Neuronal stem cell (in vitro differentiated cells): ENCODE measurements at regions not wholly inside any gene's neighbourhood (a gene's known extent, or its start where the extent isn't known, plus 50 kb on each side); places are given as distances from the start of the nearest gene placed in this dataset.

ENCODE experiments used
- DNase-seq: peaks from one replicate; pipeline ENCODE4 v3.0.0-alpha.2; 2013; ENCODE audit warnings: low spot score
- H2AFZ ChIP-seq: one replicate; pipeline ENCODE4 v1.6.1; 2013; ENCODE audit warnings: mild to moderate bottlenecking, low read length, inconsistent platforms
- H2AK5ac ChIP-seq: 2 replicates; pipeline ENCODE4 v1.6.1; 2013; ENCODE audit warnings: low read depth, mild to moderate bottlenecking, inconsistent platforms, low read length, moderate library complexity, mixed read lengths
- H2BK120ac ChIP-seq: 2 replicates; pipeline ENCODE4 v1.6.1; 2013; ENCODE audit warnings: low read depth, mild to moderate bottlenecking, inconsistent platforms, low read length, moderate library complexity, mixed read lengths
- H2BK12ac ChIP-seq: one replicate; pipeline ENCODE4 v1.6.1; 2013; ENCODE audit warnings: low read length, inconsistent platforms
- H2BK15ac ChIP-seq: 2 replicates; pipeline ENCODE4 v1.6.1; 2013; ENCODE audit warnings: mild to moderate bottlenecking, low read length, inconsistent platforms, mixed read lengths
- H2BK5ac ChIP-seq: one replicate; pipeline ENCODE4 v1.6.1; 2013; ENCODE audit warnings: inconsistent platforms, mild to moderate bottlenecking, low read length, moderate library complexity
- H3K14ac ChIP-seq: one replicate; pipeline ENCODE4 v1.6.1; 2013; ENCODE audit warnings: low read length, inconsistent platforms
- H3K18ac ChIP-seq: 2 replicates; pipeline ENCODE4 v1.6.1; 2013; ENCODE audit warnings: low read length, inconsistent platforms
- H3K23ac ChIP-seq: 2 replicates; pipeline ENCODE4 v1.6.1; 2013; ENCODE audit warnings: low read depth, mild to moderate bottlenecking, mixed read lengths, low read length, inconsistent platforms; ENCODE audit not compliant: poor library complexity
- H3K27ac ChIP-seq: replicated peaks from 3 replicates; pipeline ENCODE4 v1.5.1; 2013; ENCODE audit warnings: low read length, inconsistent platforms
- H3K27me3 ChIP-seq, 3 experiments: 2 replicates each; pipeline ENCODE4 v1.6.1; 2013; ENCODE audit warnings: low read length in 3 of 3, mild to moderate bottlenecking in 2 of 3, inconsistent platforms in 1 of 3, low read depth in 1 of 3, mixed read lengths in 1 of 3, moderate library complexity in 1 of 3; ENCODE audit not compliant: control insufficient read depth in 3 of 3, insufficient read depth in 3 of 3
- H3K36me3 ChIP-seq, 2 donors: replicated peaks in 1 of 2; 2 replicates each; pipeline ENCODE4 v1.6.1; 2013; ENCODE audit warnings: low read length in 2 of 2; ENCODE audit not compliant: control insufficient read depth in 2 of 2, insufficient read depth in 2 of 2
- H3K4ac ChIP-seq: 2 replicates; pipeline ENCODE4 v1.6.1; 2013; ENCODE audit warnings: inconsistent platforms, mild to moderate bottlenecking, low read length, moderate library complexity
- H3K4me1 ChIP-seq, 2 donors: 1 replicate in 1 of 2; 2 replicates in 1 of 2; pipeline ENCODE4 v1.6.1; 2013; ENCODE audit warnings: low read length in 2 of 2, low read depth in 1 of 2; ENCODE audit not compliant: control insufficient read depth in 2 of 2, insufficient read depth in 1 of 2
- H3K4me2 ChIP-seq: one replicate; pipeline ENCODE4 v1.6.1; 2013; ENCODE audit warnings: mild to moderate bottlenecking, low read length, inconsistent platforms; ENCODE audit not compliant: insufficient read depth, poor library complexity, severe bottlenecking
- H3K4me3 ChIP-seq, 2 donors: 2 replicates each; pipeline ENCODE4 v1.5.1; 2013; ENCODE audit warnings: low read length in 2 of 2, mild to moderate bottlenecking in 2 of 2, inconsistent platforms in 1 of 2, moderate library complexity in 1 of 2
- H3K79me1 ChIP-seq: one replicate; pipeline ENCODE4 v1.6.1; 2013; ENCODE audit warnings: low read depth, mild to moderate bottlenecking, inconsistent platforms, low read length, moderate library complexity
- H3K9ac ChIP-seq: one replicate; pipeline ENCODE4 v1.6.1; 2013; ENCODE audit warnings: mild to moderate bottlenecking, low read depth, low read length, inconsistent platforms; ENCODE audit not compliant: poor library complexity
- H3K9me3 ChIP-seq, 2 donors: replicated peaks in 1 of 2; 2 replicates each; pipeline versions ENCODE3 to v1.6.1; 2013; ENCODE audit warnings: low read length in 2 of 2, mild to moderate bottlenecking in 2 of 2, inconsistent platforms in 1 of 2, low read depth in 1 of 2, mixed read lengths in 1 of 2, moderate library complexity in 1 of 2; ENCODE audit not compliant: control insufficient read depth in 2 of 2, insufficient read depth in 1 of 2
- H4K8ac ChIP-seq: one replicate; pipeline ENCODE4 v1.6.1; 2013; ENCODE audit warnings: low read depth, mild to moderate bottlenecking, inconsistent platforms, low read length, moderate library complexity
- H4K91ac ChIP-seq: one replicate; pipeline ENCODE4 v1.6.1; 2013; ENCODE audit warnings: low read length, low read depth, mild to moderate bottlenecking, inconsistent platforms; ENCODE audit not compliant: poor library complexity
- WGBS, 2 donors: extraction: QIAGEN DNeasy Blood & Tissue Kit; methylation state at CpG; one replicate each; pipeline ENCODE4 v1.1.7; 2013; ENCODE audit warnings: missing lambda C conversion rate in 2 of 2, mixed read lengths in 1 of 2; ENCODE audit not compliant: insufficient read length in 2 of 2, insufficient replicate concordance in 1 of 2; ENCODE audit errors: extremely low coverage in 2 of 2; 5-methylcytosine and 5-hydroxymethylcytosine counted together

DNA sequence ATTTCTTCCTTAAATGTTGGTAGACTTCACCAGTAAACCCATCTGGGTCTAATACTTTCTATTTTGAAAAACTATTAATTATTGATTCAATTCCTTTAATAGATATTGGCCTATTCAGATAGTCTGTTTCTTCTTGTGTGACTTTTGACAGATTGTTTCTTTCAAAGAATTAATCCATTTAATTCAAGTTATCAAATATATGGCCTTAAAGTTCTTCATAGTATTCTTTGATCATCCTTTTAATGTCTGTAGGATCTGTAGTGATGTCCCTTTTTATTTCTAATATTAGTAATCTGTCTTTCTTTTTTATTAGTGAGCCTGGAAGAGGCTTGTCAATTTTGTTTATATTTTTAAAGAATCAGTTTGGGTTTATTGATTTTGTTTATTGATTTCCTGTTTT lies 190.0 kb downstream of the SLC38A4 start:
- no peak overlapping the region for H3K23ac ChIP-seq
- H2AK5ac ChIP-seq = no peak overlapping the region
- H3K27me3 ChIP-seq = no peaks in the 10 kb centered on the region
- H3K4me3 ChIP-seq = no peak overlapping the region
- no peak overlapping the region for H2AFZ ChIP-seq
- no peak overlapping the region for H2BK5ac ChIP-seq
- H3K9ac ChIP-seq = no peak overlapping the region
- H2BK15ac ChIP-seq = no peak overlapping the region
- no peaks in the 10 kb centered on the region for H3K4me1 ChIP-seq
- H3K9me3 ChIP-seq = peaks cover 1 to 3% of the 10 kb centered on the region in 2 donors
- H4K8ac ChIP-seq = no peak overlapping the region
- no peak for DNase-seq
- H3K18ac ChIP-seq = no peak overlapping the region
- H2BK120ac ChIP-seq = no peak overlapping the region
- H2BK12ac ChIP-seq = no peak overlapping the region
- no peaks in the 10 kb centered on the region for H3K36me3 ChIP-seq
- no peak overlapping the region for H3K27ac ChIP-seq
- no peak overlapping the region for H3K4ac ChIP-seq
- no peaks in the 10 kb centered on the region for H3K79me1 ChIP-seq
- no peak overlapping the region for H3K14ac ChIP-seq
- H3K4me2 ChIP-seq = no peak overlapping the region
- no peak overlapping the region for H4K91ac ChIP-seq

DNA sequence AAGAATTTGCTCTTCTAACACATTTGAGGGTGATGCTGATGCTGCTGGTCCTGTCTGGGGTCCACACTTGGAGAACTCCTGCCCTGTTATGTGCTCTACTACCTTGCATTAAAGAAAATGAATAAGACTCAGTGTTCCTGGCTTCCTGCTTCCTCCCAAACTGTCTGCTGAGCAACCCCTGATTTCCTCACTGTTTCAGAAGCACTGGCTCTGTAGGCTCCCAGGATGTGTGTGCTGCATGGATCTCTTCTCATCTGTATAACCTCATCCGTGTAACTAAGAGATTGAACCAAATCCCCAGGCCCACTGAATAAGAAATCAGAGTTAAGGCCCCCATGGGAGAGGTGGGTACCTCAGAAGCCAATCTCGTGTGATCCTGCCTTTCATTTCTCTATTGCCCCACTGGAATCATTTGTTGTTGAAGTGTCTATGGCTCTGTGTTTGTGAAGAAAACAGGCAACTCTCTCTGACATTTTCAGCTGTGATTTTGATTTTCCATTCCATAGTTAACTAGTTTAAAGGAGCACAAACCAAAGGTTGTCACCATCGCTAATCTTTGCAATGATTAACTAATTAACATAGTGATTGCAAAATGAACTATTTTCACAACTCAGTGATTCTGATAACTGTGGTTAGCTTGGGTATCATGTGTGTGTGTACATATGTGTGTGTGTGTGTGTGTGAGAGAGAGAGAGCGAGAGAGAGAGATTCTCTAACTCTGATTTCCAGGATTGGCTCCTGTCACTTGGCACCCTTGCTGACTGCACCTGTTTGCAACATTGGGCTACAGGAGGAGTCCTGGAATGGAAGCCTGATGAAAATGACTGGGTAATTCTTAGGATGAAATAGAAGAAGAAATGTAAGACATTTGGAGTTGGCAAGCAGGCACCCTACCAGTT lies 196.2 kb downstream of the SLC38A4 start:
- Histone ChIP-seq H2BK5ac (no peak overlapping the region), H3K79me1 (no peaks in the 10 kb centered on the region), H2BK15ac (no peak overlapping the region), H3K18ac (no peak overlapping the region), H3K27ac (no peak overlapping the region), H3K27me3 (no peaks in the 10 kb centered on the region), H2BK120ac (no peak overlapping the region), H3K4me3 (no peak overlapping the region), H2BK12ac (no peak overlapping the region), H3K4me1 (no peaks in the 10 kb centered on the region), H3K23ac (no peak overlapping the region), H3K4ac (no peak overlapping the region), H4K8ac (no peak overlapping the region), H3K9ac (no peak overlapping the region), H4K91ac (no peak overlapping the region), H3K4me2 (no peak overlapping the region), H3K36me3 (no peaks in the 10 kb centered on the region), H3K9me3 (peaks cover 0 to 1% of the 10 kb centered on the region in 2 donors), H2AFZ (no peak overlapping the region), H2AK5ac (no peak overlapping the region), H3K14ac (no peak overlapping the region)
- DNase-seq = no peak
- no CpG with 5 or more reads among the region's 4 CpGs for WGBS, 2 donors

DNA sequence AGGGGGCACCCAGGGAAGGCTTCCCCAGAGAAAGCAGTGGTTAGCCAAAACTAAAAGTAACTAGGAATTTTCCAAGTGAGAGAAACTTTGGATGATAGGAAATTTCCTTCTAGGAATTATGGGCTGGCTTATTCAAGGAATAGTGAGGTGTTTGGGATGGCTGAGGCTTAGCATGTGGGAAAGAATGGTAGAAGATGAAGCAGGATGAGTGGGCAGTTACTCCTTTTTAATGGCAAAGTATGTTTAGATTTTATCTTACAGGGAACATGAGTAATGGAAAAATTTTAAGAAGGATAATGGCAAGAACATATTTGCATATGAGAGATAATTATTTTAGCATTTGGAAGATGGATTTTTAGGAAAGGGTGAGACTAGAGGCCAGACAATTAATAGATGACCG lies 197.6 kb downstream of the SLC38A4 start:
- no CpG with 5 or more reads among the region's 1 CpG for WGBS, 2 donors
- H3K4ac ChIP-seq = no peak overlapping the region
- H2BK15ac ChIP-seq = no peak overlapping the region
- no peak overlapping the region for H3K27ac ChIP-seq
- no peaks in the 10 kb centered on the region for H3K79me1 ChIP-seq
- H3K4me1 ChIP-seq = no peaks in the 10 kb centered on the region
- H3K18ac ChIP-seq = no peak overlapping the region
- no peak overlapping the region for H2AFZ ChIP-seq
- no peak overlapping the region for H3K9ac ChIP-seq
- no peak for DNase-seq
- H2BK12ac ChIP-seq = no peak overlapping the region
- H4K8ac ChIP-seq = no peak overlapping the region
- H3K9me3 ChIP-seq = no peaks in the 10 kb centered on the region
- no peak overlapping the region for H3K14ac ChIP-seq
- H3K4me3 ChIP-seq = no peak overlapping the region
- H3K27me3 ChIP-seq = no peaks in the 10 kb centered on the region
- H3K36me3 ChIP-seq = no peaks in the 10 kb centered on the region
- H2BK5ac ChIP-seq = no peak overlapping the region
- H2BK120ac ChIP-seq = no peak overlapping the region
- H3K4me2 ChIP-seq = no peak overlapping the region
- no peak overlapping the region for H2AK5ac ChIP-seq
- no peak overlapping the region for H4K91ac ChIP-seq
- H3K23ac ChIP-seq = no peak overlapping the region

DNA sequence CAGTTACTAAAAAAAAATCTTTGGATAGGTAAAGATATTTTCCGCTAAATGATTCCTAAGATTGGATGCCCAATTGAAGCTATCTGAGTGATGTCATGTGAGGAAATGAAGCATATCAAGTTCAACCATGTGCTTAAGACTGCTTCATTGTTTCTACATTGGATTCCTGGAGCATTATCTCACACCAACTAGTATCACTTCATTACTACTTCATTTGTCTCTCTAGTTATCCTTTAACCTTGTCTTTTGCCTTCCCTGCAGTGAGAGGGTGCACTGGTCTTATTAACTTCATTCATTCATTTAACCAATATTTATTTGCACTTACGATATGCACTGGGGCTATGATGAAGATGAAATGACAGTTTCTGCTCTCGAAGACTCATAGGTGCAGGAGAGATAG lies 198.1 kb downstream of the SLC38A4 start:
- no peaks in the 10 kb centered on the region for H3K79me1 ChIP-seq
- H3K9me3 ChIP-seq = no peaks in the 10 kb centered on the region
- H3K36me3 ChIP-seq = no peaks in the 10 kb centered on the region
- H4K8ac ChIP-seq = no peak overlapping the region
- no peak overlapping the region for H3K4me3 ChIP-seq
- no peak overlapping the region for H3K27ac ChIP-seq
- no peak for DNase-seq
- no peaks in the 10 kb centered on the region for H3K27me3 ChIP-seq
- no peak overlapping the region for H3K9ac ChIP-seq
- no peak overlapping the region for H2BK120ac ChIP-seq
- H2AFZ ChIP-seq = no peak overlapping the region
- no peaks in the 10 kb centered on the region for H3K4me1 ChIP-seq
- H2AK5ac ChIP-seq = no peak overlapping the region
- no peak overlapping the region for H3K23ac ChIP-seq
- no peak overlapping the region for H3K4ac ChIP-seq
- H3K18ac ChIP-seq = no peak overlapping the region
- no peak overlapping the region for H2BK15ac ChIP-seq
- H4K91ac ChIP-seq = no peak overlapping the region
- WGBS, 2 donors = no CpG with 5 or more reads among the region's 3 CpGs
- no peak overlapping the region for H2BK5ac ChIP-seq
- no peak overlapping the region for H3K4me2 ChIP-seq
- H2BK12ac ChIP-seq = no peak overlapping the region
- no peak overlapping the region for H3K14ac ChIP-seq
